Upper lobe of right lung (tissue), 1 donor: ENCODE measurements at regions not wholly inside any gene's neighbourhood (a gene's known extent, or its start where the extent isn't known, plus 50 kb on each side); places are given as distances from the start of the nearest gene placed in this dataset.

Source experiments
- ATAC-seq: fragments of 200-7000 bp; cut with Tn5 transposase; one replicate; pipeline ENCODE4 v1.9.1; 2020; ENCODE audit warnings: mild to moderate bottlenecking, moderate library complexity
- DNase-seq: peaks from one replicate; pipeline ENCODE4 v3.0.0-alpha.2; 2020
- H3K27ac ChIP-seq: fragments of 200-600 bp; one replicate; pipeline ENCODE4 v1.8.0; 2022
- H3K27me3 ChIP-seq: fragments of 200-600 bp; one replicate; pipeline ENCODE4 v1.8.0; 2022; ENCODE audit warnings: mild to moderate bottlenecking
- H3K36me3 ChIP-seq: fragments of 200-600 bp; one replicate; pipeline ENCODE4 v1.8.0; 2022
- H3K4me1 ChIP-seq: fragments of 200-600 bp; one replicate; pipeline ENCODE4 v1.8.0; 2022
- H3K4me3 ChIP-seq: fragments of 200-600 bp; one replicate; pipeline ENCODE4 v1.8.0; 2022; ENCODE audit warnings: mild to moderate bottlenecking
- H3K9me3 ChIP-seq: fragments of 200-600 bp; one replicate; pipeline ENCODE4 v1.8.0; 2022
- intact Hi-C: fragments of 100-400 bp; cut with DNase I; formaldehyde crosslinking; loops from one replicate; pipeline ENCODE4 v1.11.0; 2022
- TF ChIP-seq, protein P1 (sequence below): fragments of 200-600 bp; IDR thresholded peaks from one replicate; pipeline ENCODE4 v1.8.0; 2022; ENCODE audit warnings: antibody characterized with exemption
- donor health status: DM: no; HTN: yes; CAD: no; lungs with severe emphysema.

DNA sequence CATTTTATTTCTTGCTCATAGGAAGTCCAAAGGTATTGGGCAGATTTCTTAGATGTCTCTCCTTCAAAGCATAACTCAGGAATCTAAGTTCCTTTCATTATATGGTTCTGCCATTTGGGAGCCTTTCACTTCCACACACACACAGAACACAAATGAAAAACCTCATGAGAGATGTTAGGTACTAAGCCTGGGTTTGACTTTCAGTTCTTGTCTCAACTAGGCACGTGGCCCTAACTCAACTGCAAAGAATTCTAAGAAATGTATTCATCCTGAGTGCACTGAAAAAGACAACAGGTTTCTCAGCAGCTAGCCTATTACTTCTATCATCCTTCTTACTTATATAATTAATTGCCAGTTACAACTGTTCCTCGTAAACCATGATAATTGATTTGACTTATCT lies 190.0 kb upstream of the SAMSN1 start:
- no peaks in the 10 kb centered on the region for H3K9me3 ChIP-seq
- no peaks in the 10 kb centered on the region for H3K27me3 ChIP-seq
- TF ChIP-seq, protein P1, sequence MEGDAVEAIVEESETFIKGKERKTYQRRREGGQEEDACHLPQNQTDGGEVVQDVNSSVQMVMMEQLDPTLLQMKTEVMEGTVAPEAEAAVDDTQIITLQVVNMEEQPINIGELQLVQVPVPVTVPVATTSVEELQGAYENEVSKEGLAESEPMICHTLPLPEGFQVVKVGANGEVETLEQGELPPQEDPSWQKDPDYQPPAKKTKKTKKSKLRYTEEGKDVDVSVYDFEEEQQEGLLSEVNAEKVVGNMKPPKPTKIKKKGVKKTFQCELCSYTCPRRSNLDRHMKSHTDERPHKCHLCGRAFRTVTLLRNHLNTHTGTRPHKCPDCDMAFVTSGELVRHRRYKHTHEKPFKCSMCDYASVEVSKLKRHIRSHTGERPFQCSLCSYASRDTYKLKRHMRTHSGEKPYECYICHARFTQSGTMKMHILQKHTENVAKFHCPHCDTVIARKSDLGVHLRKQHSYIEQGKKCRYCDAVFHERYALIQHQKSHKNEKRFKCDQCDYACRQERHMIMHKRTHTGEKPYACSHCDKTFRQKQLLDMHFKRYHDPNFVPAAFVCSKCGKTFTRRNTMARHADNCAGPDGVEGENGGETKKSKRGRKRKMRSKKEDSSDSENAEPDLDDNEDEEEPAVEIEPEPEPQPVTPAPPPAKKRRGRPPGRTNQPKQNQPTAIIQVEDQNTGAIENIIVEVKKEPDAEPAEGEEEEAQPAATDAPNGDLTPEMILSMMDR: no peak
- DNase-seq (no peak), ATAC-seq (no peak)
- no peaks in the 10 kb centered on the region for H3K4me1 ChIP-seq
- H3K36me3 ChIP-seq: no peaks in the 10 kb centered on the region
- intact Hi-C loops: no loop called here
- H3K27ac ChIP-seq: no peak overlapping the region
- H3K4me3 ChIP-seq: no peak overlapping the region

DNA sequence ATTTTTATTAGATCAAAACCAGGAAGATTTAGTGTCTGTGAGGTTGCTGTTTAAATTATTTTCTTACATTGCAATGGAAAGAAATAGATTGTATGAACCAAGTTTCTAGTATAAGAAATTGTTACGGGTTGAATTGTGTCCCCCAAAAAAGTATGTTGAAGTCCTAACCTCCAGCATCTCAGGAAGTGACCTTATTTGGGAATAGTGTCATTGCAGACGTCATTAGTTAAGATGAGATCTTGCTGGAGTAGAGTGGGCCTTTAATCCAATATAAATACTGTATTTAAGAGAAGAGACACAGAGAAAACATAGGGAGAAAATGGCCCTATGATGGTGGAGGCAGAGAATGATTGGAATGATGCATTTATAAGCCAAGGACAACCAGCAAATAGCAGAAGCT lies 188.7 kb upstream of the SAMSN1 start:
- ATAC-seq (no peak), DNase-seq (no peak)
- no peaks in the 10 kb centered on the region for H3K27me3 ChIP-seq
- H3K27ac ChIP-seq: no peak overlapping the region
- TF ChIP-seq, protein P1: no peak
- H3K4me3 ChIP-seq: no peak overlapping the region
- no peaks in the 10 kb centered on the region for H3K4me1 ChIP-seq
- no peaks in the 10 kb centered on the region for H3K9me3 ChIP-seq
- intact Hi-C loops: no loop called here
- H3K36me3 ChIP-seq: no peaks in the 10 kb centered on the region

GRCh38 chr21:14734191-14734590 lies 188.1 kb upstream of the SAMSN1 start:
- TF ChIP-seq, protein P1: no peak
- Histone ChIP-seq H3K9me3 (no peaks in the 10 kb centered on the region), H3K36me3 (no peaks in the 10 kb centered on the region), H3K4me3 (no peak overlapping the region), H3K4me1 (no peaks in the 10 kb centered on the region), H3K27me3 (no peaks in the 10 kb centered on the region), H3K27ac (no peak overlapping the region)
- intact Hi-C loops: no loop called here
- ATAC-seq (no peak), DNase-seq (no peak)

GRCh38 chr21:14725219-14725618 lies 179.1 kb upstream of the SAMSN1 start:
- intact Hi-C loops: no loop called here
- no peaks in the 10 kb centered on the region for H3K36me3 ChIP-seq
- H3K27ac ChIP-seq: no peak overlapping the region
- TF ChIP-seq, protein P1: no peak
- ATAC-seq: no peak
- no peaks in the 10 kb centered on the region for H3K27me3 ChIP-seq
- DNase-seq: no peak
- H3K4me3 ChIP-seq: no peak overlapping the region
- no peaks in the 10 kb centered on the region for H3K4me1 ChIP-seq
- no peaks in the 10 kb centered on the region for H3K9me3 ChIP-seq

- no peaks in the 10 kb centered on the region for H3K36me3 ChIP-seq
Measured at GRCh38 chr21:14722841-14723483, 176.8 kb upstream of the SAMSN1 start.

More at GRCh38 chr21:14722841-14723483, 176.8 kb upstream of the SAMSN1 start:
- H3K27ac ChIP-seq: no peak overlapping the region
- no peaks in the 10 kb centered on the region for H3K27me3 ChIP-seq
- no peak overlapping the region for H3K4me3 ChIP-seq
- no peaks in the 10 kb centered on the region for H3K9me3 ChIP-seq
- ATAC-seq (no peak), DNase-seq (no peak)
- intact Hi-C loops: no loop called here
- H3K4me1 ChIP-seq: no peaks in the 10 kb centered on the region
- TF ChIP-seq, protein P1: no peak
